ENCODE measurements at regions not wholly inside any gene's neighbourhood (a gene's known extent, or its start where the extent isn't known, plus 50 kb on each side); places are given as distances from the start of the nearest gene placed in this dataset.

DNA sequence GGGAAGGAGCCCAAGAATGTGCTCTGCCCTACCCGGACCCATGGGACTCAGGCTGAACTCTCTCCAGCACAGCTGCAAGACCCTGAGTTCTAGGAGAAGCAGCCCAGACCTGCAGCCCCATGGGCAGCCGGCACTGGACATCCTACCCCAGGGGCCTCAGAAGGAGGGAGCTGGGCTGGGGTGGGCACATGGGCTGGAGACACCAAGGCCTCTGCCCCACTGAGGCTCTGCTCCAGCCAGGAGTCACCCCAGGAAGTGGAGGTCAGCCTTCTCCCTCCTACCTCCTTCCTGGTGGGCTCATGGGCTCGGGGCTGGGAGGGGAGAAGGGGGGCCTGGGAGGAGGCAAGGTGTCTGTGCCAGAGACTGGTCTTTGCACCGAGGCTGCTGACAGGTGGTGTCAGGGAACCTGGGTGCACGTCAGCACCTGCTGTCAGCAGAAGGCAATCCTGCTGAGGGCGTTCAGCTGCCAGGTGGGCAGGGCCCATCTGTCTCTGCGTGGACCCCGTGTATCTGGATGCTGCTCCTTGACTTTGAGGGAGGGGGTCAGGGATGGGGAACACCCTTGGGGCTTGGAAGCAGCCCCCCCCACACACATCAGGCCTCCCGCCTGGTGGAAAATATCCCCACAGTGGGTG, 95.2 kb downstream of the PDGFA start:
- H3K4me3 ChIP-seq (ENCODE audit: low read depth, low read length) = no peak overlapping the region
- in situ Hi-C loops (cut with HindIII; ENCODE audit: low sequenced_read_pairs) = no loop called here
- no peak for DNase-seq (ENCODE audit: low read depth, low spot score)
- no peak for TF ChIP-seq CTCF (IDR thresholded peaks at IDR 0.05; ENCODE audit: low read depth, low read length)

GRCh38 chr7:424961-425793, 94.5 kb downstream of the PDGFA start:
- in situ Hi-C loops (cut with HindIII; ENCODE audit: low sequenced_read_pairs) = no loop called here
- DNase-seq (ENCODE audit: low read depth, low spot score) = no peak
- TF ChIP-seq CTCF (IDR thresholded peaks at IDR 0.05; ENCODE audit: low read depth, low read length) = no peak
- H3K4me3 ChIP-seq (ENCODE audit: low read depth, low read length) = no peak overlapping the region

DNA sequence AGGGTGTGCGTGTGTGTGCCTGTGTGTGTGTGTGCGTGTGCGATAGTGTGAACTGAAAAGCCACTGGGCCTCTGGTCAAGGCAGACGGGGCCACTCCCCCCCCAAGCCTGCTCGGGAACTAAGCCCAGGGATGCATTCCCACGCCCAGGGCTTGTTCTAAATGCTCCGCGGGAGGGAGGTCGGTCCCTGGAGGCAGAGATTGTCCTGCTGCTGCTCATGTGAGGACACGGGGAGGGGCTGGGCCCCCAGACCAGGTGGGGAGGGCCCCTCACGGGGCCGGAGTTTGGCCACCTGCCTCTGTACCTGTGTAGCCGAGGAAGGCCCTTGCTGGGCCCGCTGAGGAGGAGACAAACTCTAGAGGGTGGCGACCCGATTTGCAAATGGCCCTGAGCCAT, 93.9 kb downstream of the PDGFA start:
- TF ChIP-seq CTCF (IDR thresholded peaks at IDR 0.05; ENCODE audit: low read depth, low read length) = no peak
- no peak overlapping the region for H3K4me3 ChIP-seq (ENCODE audit: low read depth, low read length)
- no peak for DNase-seq (ENCODE audit: low read depth, low spot score)
- in situ Hi-C loops (cut with HindIII; ENCODE audit: low sequenced_read_pairs) = no loop called here

DNA sequence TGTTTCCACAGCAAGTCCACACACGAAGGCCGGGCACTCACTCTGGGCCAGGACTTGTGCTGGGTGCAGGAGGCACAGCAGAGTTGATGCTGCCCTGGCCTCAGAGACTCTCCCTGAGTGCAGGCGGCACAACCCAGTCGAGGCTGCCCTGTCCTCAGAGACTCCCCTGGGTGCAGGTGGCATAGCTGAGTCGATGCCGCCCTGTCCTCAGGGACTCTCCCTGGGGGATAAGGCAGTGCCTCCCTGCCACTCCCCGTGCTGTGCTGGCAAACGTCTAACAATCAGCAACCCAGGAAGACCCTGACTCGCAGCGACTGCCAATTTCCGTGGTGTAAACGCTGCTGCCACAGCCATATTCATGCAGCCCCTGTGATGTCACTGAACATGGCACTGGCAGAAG, 93.1 kb downstream of the PDGFA start:
- no peak for DNase-seq (ENCODE audit: low read depth, low spot score)
- no peak for TF ChIP-seq CTCF (IDR thresholded peaks at IDR 0.05; ENCODE audit: low read depth, low read length)
- in situ Hi-C loops (cut with HindIII; ENCODE audit: low sequenced_read_pairs) = no loop called here
- H3K4me3 ChIP-seq (ENCODE audit: low read depth, low read length) = no peak overlapping the region

DNA sequence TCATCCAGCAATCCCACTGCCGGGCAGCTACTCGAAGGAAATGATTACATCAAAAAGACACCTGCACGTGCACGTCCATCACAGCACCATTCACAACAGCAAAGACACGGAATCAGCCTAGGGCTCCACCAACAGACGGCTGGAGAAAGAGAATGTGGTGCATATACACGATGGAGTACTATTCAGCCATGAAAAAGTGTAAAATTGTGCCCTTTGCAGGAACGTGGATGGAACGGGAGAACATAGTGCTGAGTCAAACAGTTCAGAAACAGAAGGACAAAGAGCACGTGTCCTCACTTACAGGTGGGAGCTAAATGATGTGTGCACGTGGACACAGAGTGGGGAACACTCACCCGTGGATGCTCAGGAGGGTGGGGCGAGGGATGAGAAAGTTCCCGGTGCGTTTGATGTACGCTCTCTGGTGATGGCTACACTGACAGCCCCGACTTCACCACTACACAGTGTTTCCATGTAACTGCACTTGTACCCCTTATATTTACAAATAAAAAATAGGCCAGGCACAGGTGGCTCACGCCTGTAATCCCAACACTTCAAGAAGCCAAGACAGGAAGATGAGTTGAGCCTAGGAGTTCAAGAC, 92.0 kb downstream of the PDGFA start:
- in situ Hi-C loops (cut with HindIII; ENCODE audit: low sequenced_read_pairs) = no loop called here
- no peak overlapping the region for H3K4me3 ChIP-seq (ENCODE audit: low read depth, low read length)
- TF ChIP-seq CTCF (IDR thresholded peaks at IDR 0.05; ENCODE audit: low read depth, low read length) = no peak
- DNase-seq (ENCODE audit: low read depth, low spot score) = no peak

DNA sequence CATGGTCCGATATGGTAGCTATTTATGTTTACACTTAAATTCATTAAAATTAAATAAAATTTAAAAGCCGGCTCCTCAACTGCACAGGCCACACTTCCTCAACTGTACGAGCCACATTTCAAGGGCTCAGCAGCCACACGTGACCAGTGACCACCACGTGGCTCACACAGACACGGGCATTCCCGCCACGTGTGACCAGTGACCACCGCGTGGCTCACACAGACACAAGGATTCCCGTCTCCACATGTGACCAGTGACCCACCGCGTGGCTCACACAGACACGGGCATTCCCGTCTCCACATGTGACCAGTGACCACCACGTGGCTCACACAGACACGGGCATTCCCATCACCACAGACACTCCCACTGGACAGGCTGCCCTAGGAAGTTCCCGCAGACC, 91.3 kb downstream of the PDGFA start:
- in situ Hi-C loops (cut with HindIII; ENCODE audit: low sequenced_read_pairs) = no loop called here
- H3K4me3 ChIP-seq (ENCODE audit: low read depth, low read length) = no peak overlapping the region
- no peak for TF ChIP-seq CTCF (IDR thresholded peaks at IDR 0.05; ENCODE audit: low read depth, low read length)
- DNase-seq (ENCODE audit: low read depth, low spot score) = no peak

Measured in astrocyte of the spinal cord (primary cell).